ENCODE measurements at regions not wholly inside any gene's neighbourhood (a gene's known extent, or its start where the extent isn't known, plus 50 kb on each side); places are given as distances from the start of the nearest gene placed in this dataset.
"Not testable (repeated sequence)": the region's sequence is repeated elsewhere in the genome, so short reads cannot be mapped to it uniquely, and the experiment has no call there.

- no peak for TF ChIP-seq POLR2A (IDR thresholded peaks at IDR 0.05)
- TF ChIP-seq CTCF (IDR thresholded peaks at IDR 0.05 in 8 of 11, conservative IDR thresholded peaks at IDR 0.05 in 3 of 11) = no peak
- no peak for TF ChIP-seq POLR2AphosphoS5 (IDR thresholded peaks at IDR 0.05)
- no peak for DNase-seq
- H3K36me3 ChIP-seq = no peaks in the 10 kb centered on the region
Observed at GRCh38 chr13:79987323-79987722, 353.6 kb downstream of the SPRY2 start.

GRCh38 chr13:79986890-79987289, 354.0 kb downstream of the SPRY2 start:
- Histone ChIP-seq H3K36me3 (no peaks in the 10 kb centered on the region), H3K27ac (no peak overlapping the region), H3K27me3 (replicated peaks in 1 of 7) (no peaks in the 10 kb centered on the region), H3K4me1 (no peaks in the 10 kb centered on the region), H3K9me3 (peaks cover 0 to 9% (median 4%) of the 10 kb centered on the region in 8 donors), H3K4me3 (no peak overlapping the region)
- no peak for DNase-seq
- WGBS, 5 donors = 88 to 96% (median 92%) methylated on average over 1 of the region's 1 CpG
- intact Hi-C loops (cut with DNase I; ENCODE audit: low total_unique reads) = no loop called here
- no peak for TF ChIP-seq POLR2AphosphoS5 (IDR thresholded peaks at IDR 0.05)
- TF ChIP-seq POLR2A (IDR thresholded peaks at IDR 0.05) = no peak
- no peak for TF ChIP-seq CTCF (IDR thresholded peaks at IDR 0.05 in 8 of 11, conservative IDR thresholded peaks at IDR 0.05 in 3 of 11)

More at GRCh38 chr13:79987323-79987722, 353.6 kb downstream of the SPRY2 start:
- Histone ChIP-seq H3K27ac (no peak overlapping the region), H3K4me1 (no peaks in the 10 kb centered on the region), H3K27me3 (replicated peaks in 1 of 7) (no peaks in the 10 kb centered on the region), H3K4me3 (no peak overlapping the region), H3K9me3 (peaks cover 0 to 4% (median under 1%) of the 10 kb centered on the region in 8 donors)
- intact Hi-C loops (cut with DNase I; ENCODE audit: low total_unique reads) = no loop called here

- H3K27me3 ChIP-seq (replicated peaks in 1 of 7); H3K27ac ChIP-seq; DNase-seq; H3K4me3 ChIP-seq; H3K36me3 ChIP-seq; intact Hi-C loops (cut with DNase I; ENCODE audit: low total_unique reads); H3K4me1 ChIP-seq: not testable (repeated sequence)
- H3K9me3 ChIP-seq = peaks cover 0 to 29% (median 12%) of the 10 kb centered on the region in 8 donors
- WGBS, 5 donors = 82 to 91% (median 90%) methylated on average over 7 of the region's 7 CpGs
Observed at GRCh38 chr13:79974935-79975650, 365.8 kb downstream of the SPRY2 start.

- WGBS, 5 donors = 59 to 73% (median 66%) methylated on average over 4 of the region's 4 CpGs
- intact Hi-C loops (cut with DNase I; ENCODE audit: low total_unique reads) = no loop called here
- H3K36me3 ChIP-seq = no peaks in the 10 kb centered on the region
Observed at GRCh38 chr13:79973533-79973963, 367.4 kb downstream of the SPRY2 start.

More at GRCh38 chr13:79973533-79973963, 367.4 kb downstream of the SPRY2 start:
- Histone ChIP-seq H3K9me3 (peaks cover 0 to 23% (median 1%) of the 10 kb centered on the region in 8 donors), H3K27me3 (replicated peaks in 1 of 7) (no peaks in the 10 kb centered on the region), H3K4me3 (no peak overlapping the region), H3K4me1 (no peaks in the 10 kb centered on the region), H3K27ac (no peak overlapping the region)
- no peak for TF ChIP-seq POLR2A (IDR thresholded peaks at IDR 0.05)
- peak in 9 of 11 experiments; percentile 12 to 51 (median 40) for TF ChIP-seq CTCF (IDR thresholded peaks at IDR 0.05 in 8 of 11, conservative IDR thresholded peaks at IDR 0.05 in 3 of 11)
- DNase-seq = no peak

All from spleen (tissue), 11 donors.